ENCODE measurements at regions not wholly inside any gene's neighbourhood (a gene's known extent, or its start where the extent isn't known, plus 50 kb on each side); places are given as distances from the start of the nearest gene placed in this dataset.

GRCh38 chr13:76503291-76503690 is 382.9 kb downstream of the KCTD12 start:
- no peaks in the 10 kb centered on the region for H3K27me3 ChIP-seq
- H3K4me1 ChIP-seq: peaks cover 0 to 14% (median 0%) of the 10 kb centered on the region in 4 donors
- no peaks in the 10 kb centered on the region for H3K9me3 ChIP-seq
- WGBS, 2 donors: 90 to 91% methylated on average over 1 of the region's 1 CpG
- no peak overlapping the region for H3K27ac ChIP-seq
- TF ChIP-seq EP300 (IDR thresholded peaks at IDR 0.05): no peak
- no peak for TF ChIP-seq CTCF (IDR thresholded peaks at IDR 0.05)
- no peak for TF ChIP-seq POLR2A (IDR thresholded peaks at IDR 0.05)
- no peaks in the 10 kb centered on the region for H3K36me3 ChIP-seq
- DNase-seq (ENCODE audit: low spot score in 2 of 2): no peak
- H3K4me3 ChIP-seq: no peak overlapping the region

- no peak for DNase-seq (ENCODE audit: low spot score in 2 of 2)
- Histone ChIP-seq H3K4me3 (no peak overlapping the region), H3K27ac (no peak overlapping the region), H3K4me1 (peaks cover 0 to 14% (median 0%) of the 10 kb centered on the region in 4 donors), H3K36me3 (no peaks in the 10 kb centered on the region), H3K27me3 (no peaks in the 10 kb centered on the region), H3K9me3 (no peaks in the 10 kb centered on the region)
- TF ChIP-seq EP300 (IDR thresholded peaks at IDR 0.05) (no peak), POLR2A (IDR thresholded peaks at IDR 0.05) (no peak), CTCF (IDR thresholded peaks at IDR 0.05) (no peak)
- 23 to 32% methylated on average over 3 of the region's 3 CpGs for WGBS, 2 donors
Measured at GRCh38 chr13:76500894-76501293, 385.3 kb downstream of the KCTD12 start.

- Histone ChIP-seq H3K4me1 (peaks cover 0 to 14% (median 0%) of the 10 kb centered on the region in 4 donors), H3K27ac (peak overlapping the region in 1 of 4 donors; percentile 6), H3K27me3 (no peaks in the 10 kb centered on the region), H3K36me3 (no peaks in the 10 kb centered on the region), H3K9me3 (no peaks in the 10 kb centered on the region), H3K4me3 (no peak overlapping the region)
- TF ChIP-seq EP300 (IDR thresholded peaks at IDR 0.05): no peak
- TF ChIP-seq POLR2A (IDR thresholded peaks at IDR 0.05): no peak
- no peak for TF ChIP-seq CTCF (IDR thresholded peaks at IDR 0.05)
- 25 to 39% methylated on average over 1 of the region's 1 CpG for WGBS, 2 donors
- no peak for DNase-seq (ENCODE audit: low spot score in 2 of 2)
Measured at GRCh38 chr13:76499891-76500290, 386.3 kb downstream of the KCTD12 start.

GRCh38 chr13:76489274-76489673 is 396.9 kb downstream of the KCTD12 start:
- TF ChIP-seq CTCF (IDR thresholded peaks at IDR 0.05): no peak
- TF ChIP-seq POLR2A (IDR thresholded peaks at IDR 0.05): no peak
- TF ChIP-seq EP300 (IDR thresholded peaks at IDR 0.05): peak in 1 of 2 donors; percentile 69
- Histone ChIP-seq H3K9me3 (no peaks in the 10 kb centered on the region), H3K27me3 (no peaks in the 10 kb centered on the region), H3K4me1 (peaks cover 0 to 12% (median 0%) of the 10 kb centered on the region in 4 donors), H3K27ac (peak overlapping the region in 2 of 4 donors; percentile 46 to 63), H3K4me3 (no peak overlapping the region), H3K36me3 (no peaks in the 10 kb centered on the region)
- DNase-seq (ENCODE audit: low spot score in 2 of 2): no peak
- WGBS, 2 donors: 36 to 53% methylated on average over 1 of the region's 1 CpG

GRCh38 chr13:76481738-76482137 is 404.5 kb downstream of the KCTD12 start:
- no peak for DNase-seq (ENCODE audit: low spot score in 2 of 2)
- Histone ChIP-seq H3K27ac (no peak overlapping the region), H3K4me3 (no peak overlapping the region), H3K4me1 (no peaks in the 10 kb centered on the region), H3K36me3 (no peaks in the 10 kb centered on the region), H3K27me3 (no peaks in the 10 kb centered on the region), H3K9me3 (no peaks in the 10 kb centered on the region)
- TF ChIP-seq EP300 (IDR thresholded peaks at IDR 0.05): no peak
- TF ChIP-seq POLR2A (IDR thresholded peaks at IDR 0.05): no peak
- TF ChIP-seq CTCF (IDR thresholded peaks at IDR 0.05): no peak
- WGBS, 2 donors: 72 to 78% methylated on average over 2 of the region's 2 CpGs

Measured in tibial nerve (tissue), 4 donors.